AG09319 (cell line): ENCODE measurements at regions not wholly inside any gene's neighbourhood (a gene's known extent, or its start where the extent isn't known, plus 50 kb on each side); places are given as distances from the start of the nearest gene placed in this dataset.

ENCODE experiments used
- DNase-seq: peaks from one replicate; pipeline ENCODE4 v3.0.0-alpha.2; 2010; ENCODE audit warnings: low read depth; ENCODE audit errors: extremely low read depth
- CTCF ChIP-seq: IDR thresholded peaks from 2 replicates; pipeline ENCODE4 v1.5.1; 2011; ENCODE audit warnings: low read depth, mild to moderate bottlenecking, inconsistent platforms, low read length, moderate library complexity

- DNase-seq = no peak
- TF ChIP-seq CTCF = no peak
Observed at GRCh38 chr3:137820366-137820765, 56.3 kb downstream of the SOX14 start.

GRCh38 chr3:137835096-137835495 lies 71.0 kb downstream of the SOX14 start:
- DNase-seq = no peak
- no peak for TF ChIP-seq CTCF

- TF ChIP-seq CTCF = no peak
- no peak for DNase-seq
Observed at GRCh38 chr3:137845194-137845593, 81.1 kb downstream of the SOX14 start.

GRCh38 chr3:137845666-137846065 lies 81.6 kb downstream of the SOX14 start:
- DNase-seq = no peak
- TF ChIP-seq CTCF = no peak

GRCh38 chr3:137852391-137852830 lies 88.3 kb downstream of the SOX14 start:
- TF ChIP-seq CTCF = no peak
- DNase-seq = no peak

- no peak for TF ChIP-seq CTCF
- DNase-seq = no peak
Observed at GRCh38 chr3:137854533-137855261, 90.6 kb downstream of the SOX14 start.

GRCh38 chr3:137866001-137866400 lies 101.9 kb downstream of the SOX14 start:
- no peak for DNase-seq
- TF ChIP-seq CTCF = no peak
